GM19240 (cell line): ENCODE measurements at regions not wholly inside any gene's neighbourhood (a gene's known extent, or its start where the extent isn't known, plus 50 kb on each side); places are given as distances from the start of the nearest gene placed in this dataset.
"Not testable (repeated sequence)": the region's sequence is repeated elsewhere in the genome, so short reads cannot be mapped to it uniquely, and the experiment has no call there.

Experiments used
- DNase-seq: peaks from one replicate; pipeline ENCODE4 v3.0.0; 2011; ENCODE audit warnings: low spot score; ENCODE audit not compliant: insufficient read length

GRCh38 chr9:29211003-29211579, 1637.8 kb upstream of the C9orf72 start:
- DNase-seq, result no peak

- no peak for DNase-seq
Measured at GRCh38 chr9:29211580-29212396, 1638.5 kb upstream of the C9orf72 start.

- DNase-seq, result no peak
Measured at GRCh38 chr9:29212397-29213387, 1639.4 kb upstream of the C9orf72 start.

GRCh38 chr9:29213417-29214153, 1640.3 kb upstream of the C9orf72 start, which contains the start of gene LINGO2:
LINGO2 (minus strand) TSS chr9:29213601.
- DNase-seq, result no peak

- no peak for DNase-seq
Measured at GRCh38 chr9:29214154-29214689, 1640.9 kb upstream of the C9orf72 start.

- DNase-seq, result no peak
Measured at GRCh38 chr9:29214690-29215253, 1641.5 kb upstream of the C9orf72 start.

- DNase-seq, result no peak
Measured at GRCh38 chr9:29217966-29218365, 1644.7 kb upstream of the C9orf72 start.

GRCh38 chr9:29220596-29221251, 1647.4 kb upstream of the C9orf72 start:
- no peak for DNase-seq

- no peak for DNase-seq
Measured at GRCh38 chr9:29228558-29228957, 1655.3 kb upstream of the C9orf72 start.

GRCh38 chr9:29230931-29231330, 1657.7 kb upstream of the C9orf72 start:
- DNase-seq, result no peak

GRCh38 chr9:29233193-29233592, 1659.9 kb upstream of the C9orf72 start:
- DNase-seq, result no peak

- no peak for DNase-seq
Measured at GRCh38 chr9:29241320-29241719, 1668.0 kb upstream of the C9orf72 start.

GRCh38 chr9:29245351-29245750, 1672.1 kb upstream of the C9orf72 start:
- no peak for DNase-seq

- not testable (repeated sequence) for DNase-seq
Measured at GRCh38 chr9:29270400-29270799, 1697.1 kb upstream of the C9orf72 start.

- DNase-seq, result no peak
Measured at GRCh38 chr9:29282121-29282520, 1708.8 kb upstream of the C9orf72 start.

- DNase-seq, result no peak
Measured at GRCh38 chr9:29285818-29286217, 1712.5 kb upstream of the C9orf72 start.

- no peak for DNase-seq
Measured at GRCh38 chr9:29289365-29289764, 1716.1 kb upstream of the C9orf72 start.

GRCh38 chr9:29290516-29290915, 1717.2 kb upstream of the C9orf72 start:
- DNase-seq, result no peak

GRCh38 chr9:29297592-29297991, 1724.3 kb upstream of the C9orf72 start:
- DNase-seq, result no peak

- DNase-seq, result no peak
Measured at GRCh38 chr9:29311221-29311620, 1737.9 kb upstream of the C9orf72 start.
